NCI-H1105 treated with DMSO at 0.1 percent for 48 hours (cell line): ENCODE measurements at regions not wholly inside any gene's neighbourhood (a gene's known extent, or its start where the extent isn't known, plus 50 kb on each side); places are given as distances from the start of the nearest gene placed in this dataset.

ENCODE experiments used
- DNase-seq: peaks from one replicate; lab custom pipeline; 2025; lab: John Stamatoyannopoulos, UW

GRCh38 chr3:188940573-188940932 is 231.2 kb upstream of the TPRG1 start:
- no peak for DNase-seq

GRCh38 chr3:188941103-188941502 is 230.7 kb upstream of the TPRG1 start:
- DNase-seq = no peak

GRCh38 chr3:188942191-188942590 is 229.6 kb upstream of the TPRG1 start:
- DNase-seq = no peak

- DNase-seq = no peak
Observed at GRCh38 chr3:188943591-188943990, 228.2 kb upstream of the TPRG1 start.

GRCh38 chr3:188944108-188944507 is 227.7 kb upstream of the TPRG1 start:
- no peak for DNase-seq

GRCh38 chr3:188946351-188947240 is 225.2 kb upstream of the TPRG1 start:
- DNase-seq = no peak

- peak; percentile 100 for DNase-seq
Observed at GRCh38 chr3:188947401-188948280, 224.1 kb upstream of the TPRG1 start.

- DNase-seq = peak; percentile 75
Observed at GRCh38 chr3:188948281-188948996, 223.3 kb upstream of the TPRG1 start.

- no peak for DNase-seq
Observed at GRCh38 chr3:188948997-188949389, 222.8 kb upstream of the TPRG1 start.

- no peak for DNase-seq
Observed at GRCh38 chr3:188949456-188949855, 222.3 kb upstream of the TPRG1 start.

- DNase-seq = no peak
Observed at GRCh38 chr3:188949996-188950395, 221.8 kb upstream of the TPRG1 start.

- DNase-seq = no peak
Observed at GRCh38 chr3:188950832-188951489, 220.8 kb upstream of the TPRG1 start.

GRCh38 chr3:188951734-188952133 is 220.0 kb upstream of the TPRG1 start:
- DNase-seq = no peak

- peak; percentile 95 for DNase-seq
Observed at GRCh38 chr3:188954590-188955208, 217.1 kb upstream of the TPRG1 start.

- DNase-seq = no peak
Observed at GRCh38 chr3:188955919-188956318, 215.9 kb upstream of the TPRG1 start.

- DNase-seq = peak; percentile 85
Observed at GRCh38 chr3:188956839-188957489, 214.8 kb upstream of the TPRG1 start.

GRCh38 chr3:188959013-188959412 is 212.8 kb upstream of the TPRG1 start:
- DNase-seq = no peak

GRCh38 chr3:188962253-188963247 is 209.2 kb upstream of the TPRG1 start:
- no peak for DNase-seq

GRCh38 chr3:188964957-188965356 is 206.8 kb upstream of the TPRG1 start:
- no peak for DNase-seq

GRCh38 chr3:188972310-188972709 is 199.5 kb upstream of the TPRG1 start:
- no peak for DNase-seq
